ENCODE measurements at regions not wholly inside any gene's neighbourhood (a gene's known extent, or its start where the extent isn't known, plus 50 kb on each side); places are given as distances from the start of the nearest gene placed in this dataset.

GRCh38 chr3:166531730-166532129, 694.5 kb upstream of the BCHE start:
- TF ChIP-seq, protein P1, sequence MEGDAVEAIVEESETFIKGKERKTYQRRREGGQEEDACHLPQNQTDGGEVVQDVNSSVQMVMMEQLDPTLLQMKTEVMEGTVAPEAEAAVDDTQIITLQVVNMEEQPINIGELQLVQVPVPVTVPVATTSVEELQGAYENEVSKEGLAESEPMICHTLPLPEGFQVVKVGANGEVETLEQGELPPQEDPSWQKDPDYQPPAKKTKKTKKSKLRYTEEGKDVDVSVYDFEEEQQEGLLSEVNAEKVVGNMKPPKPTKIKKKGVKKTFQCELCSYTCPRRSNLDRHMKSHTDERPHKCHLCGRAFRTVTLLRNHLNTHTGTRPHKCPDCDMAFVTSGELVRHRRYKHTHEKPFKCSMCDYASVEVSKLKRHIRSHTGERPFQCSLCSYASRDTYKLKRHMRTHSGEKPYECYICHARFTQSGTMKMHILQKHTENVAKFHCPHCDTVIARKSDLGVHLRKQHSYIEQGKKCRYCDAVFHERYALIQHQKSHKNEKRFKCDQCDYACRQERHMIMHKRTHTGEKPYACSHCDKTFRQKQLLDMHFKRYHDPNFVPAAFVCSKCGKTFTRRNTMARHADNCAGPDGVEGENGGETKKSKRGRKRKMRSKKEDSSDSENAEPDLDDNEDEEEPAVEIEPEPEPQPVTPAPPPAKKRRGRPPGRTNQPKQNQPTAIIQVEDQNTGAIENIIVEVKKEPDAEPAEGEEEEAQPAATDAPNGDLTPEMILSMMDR (conservative IDR thresholded peaks at IDR 0.05; ENCODE audit: low read depth, low read length): no peak
- TF ChIP-seq EZH2 (IDR thresholded peaks at IDR 0.05; ENCODE audit: borderline replicate concordance, low read depth, low read length, poor library complexity, severe bottlenecking): no peak

All from A673 (cell line).